GOT3 (cell line): ENCODE measurements at regions not wholly inside any gene's neighbourhood (a gene's known extent, or its start where the extent isn't known, plus 50 kb on each side); places are given as distances from the start of the nearest gene placed in this dataset.
A peak's percentile ranks its signal among the peaks of the same experiment; 100 is the strongest.
"Not testable (repeated sequence)": the region's sequence is repeated elsewhere in the genome, so short reads cannot be mapped to it uniquely, and the experiment has no call there.

Experiments used
- DNase-seq: peaks from one replicate; lab custom pipeline; 2025; ENCODE audit warnings: mixed read lengths; lab: John Stamatoyannopoulos, UW

DNA sequence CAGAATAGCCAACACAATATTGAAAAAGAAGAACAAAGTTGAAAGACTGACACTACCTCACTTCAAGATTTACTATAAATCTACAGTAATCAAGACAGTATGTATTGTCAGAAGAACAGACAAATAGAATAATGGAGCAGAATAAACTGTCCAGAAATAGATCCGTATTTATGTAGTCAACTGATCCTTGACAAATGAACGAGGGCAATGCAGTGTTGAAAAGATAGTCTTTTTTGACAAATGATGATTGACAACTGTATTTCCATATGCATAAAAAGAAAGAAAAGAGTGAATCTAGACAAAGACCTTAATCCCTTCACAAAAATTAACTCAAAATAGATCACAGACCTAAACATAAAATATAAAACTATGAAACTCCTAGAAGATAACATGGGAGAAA lies 767.1 kb downstream of the KCNA4 start:
- no peak for DNase-seq

- DNase-seq, result no peak
Observed at GRCh38 chr11:29244355-29244754, 772.5 kb downstream of the KCNA4 start.

DNA sequence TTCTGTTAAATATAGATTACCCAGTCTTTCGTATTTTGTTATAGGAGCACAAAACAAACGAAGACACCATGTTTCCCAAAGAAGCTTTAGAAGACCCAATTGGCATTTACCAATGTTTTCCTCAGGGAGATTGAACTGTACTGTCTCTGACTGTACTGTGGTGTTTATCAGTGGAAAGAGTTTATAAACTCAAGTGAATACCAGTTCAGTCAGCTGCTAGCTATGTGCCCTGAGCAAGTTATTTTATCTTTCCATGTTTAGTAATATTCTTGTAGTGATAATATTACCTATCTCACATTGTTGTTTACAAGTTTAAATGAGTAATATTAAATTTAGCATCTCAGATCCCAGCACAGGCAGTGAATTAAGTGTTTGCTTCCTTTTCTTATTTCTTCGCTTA lies 773.2 kb downstream of the KCNA4 start:
- no peak for DNase-seq

DNA sequence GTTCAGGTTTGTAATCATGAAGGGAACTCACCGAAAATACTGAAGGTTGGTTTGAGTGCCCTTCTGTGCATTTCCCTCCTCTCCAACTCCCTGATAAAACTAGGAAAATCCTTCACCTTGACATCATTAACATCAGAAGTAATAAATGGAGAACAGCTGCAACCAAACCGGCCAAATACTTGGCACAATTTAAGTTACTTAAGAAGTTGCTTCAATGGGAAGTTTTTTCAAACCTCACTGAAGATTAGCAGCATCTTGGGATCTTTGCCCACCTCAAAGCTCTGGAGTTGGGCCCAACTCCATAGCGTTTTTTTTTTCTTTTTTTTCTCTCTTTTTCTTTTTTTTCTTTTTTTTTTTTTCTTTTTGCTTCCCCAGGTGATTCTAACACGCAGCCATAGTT lies 784.8 kb downstream of the KCNA4 start:
- no peak for DNase-seq

DNA sequence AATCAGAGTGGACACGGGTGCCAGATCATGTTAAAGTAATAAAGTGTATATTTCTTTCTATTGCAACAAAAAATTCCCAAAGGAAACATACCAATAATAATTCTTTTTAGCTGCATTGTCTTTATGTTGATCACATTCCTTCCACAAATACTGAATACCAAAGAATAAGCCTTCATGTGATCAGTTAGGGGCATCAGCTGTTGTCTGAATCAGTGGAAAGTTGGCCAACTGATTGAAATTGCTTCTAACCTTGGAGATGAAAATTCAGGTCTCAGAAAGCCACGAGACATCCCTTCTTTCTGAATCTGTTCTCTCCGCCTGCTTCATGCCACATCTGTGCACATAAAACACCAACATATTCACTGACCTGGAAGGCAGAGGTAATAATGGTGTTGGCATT lies 785.2 kb downstream of the KCNA4 start:
- no peak for DNase-seq

- no peak for DNase-seq
Observed at GRCh38 chr11:29227811-29228210, 789.0 kb downstream of the KCNA4 start.

DNA sequence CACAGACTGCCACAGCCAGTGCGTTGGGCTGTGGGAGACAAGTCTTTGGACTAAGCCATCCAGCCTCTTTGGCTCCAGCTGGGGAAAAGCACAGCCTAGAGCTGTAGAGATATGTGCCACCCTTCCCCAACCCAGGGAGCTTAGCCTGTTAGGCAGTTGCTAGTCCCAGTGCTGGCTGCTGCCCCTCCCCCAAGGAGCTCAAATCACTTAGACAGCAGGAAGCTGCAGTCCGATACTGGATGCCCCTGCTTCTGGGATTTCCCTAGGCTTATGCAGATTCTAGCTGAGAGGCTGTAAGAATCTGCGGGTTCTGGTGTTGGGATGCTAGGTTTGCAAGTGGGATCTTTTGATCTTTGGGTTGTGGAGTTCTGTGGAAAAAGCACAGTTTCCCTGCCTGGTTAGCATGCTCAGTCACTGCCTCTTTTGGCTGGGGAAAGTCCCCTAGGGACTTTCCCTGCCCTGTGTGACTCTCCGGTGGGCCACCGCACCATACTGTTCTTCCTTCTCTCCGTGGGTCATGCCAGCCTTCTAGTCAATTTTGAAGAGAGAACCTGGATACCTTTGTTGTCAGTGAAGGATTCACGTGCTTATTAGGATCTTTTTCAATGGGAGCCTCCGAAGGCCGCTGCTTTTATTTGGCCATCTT lies 792.0 kb downstream of the KCNA4 start:
- DNase-seq, result no peak

GRCh38 chr11:29219531-29219930 lies 797.3 kb downstream of the KCNA4 start:
- DNase-seq, result not testable (repeated sequence)

DNA sequence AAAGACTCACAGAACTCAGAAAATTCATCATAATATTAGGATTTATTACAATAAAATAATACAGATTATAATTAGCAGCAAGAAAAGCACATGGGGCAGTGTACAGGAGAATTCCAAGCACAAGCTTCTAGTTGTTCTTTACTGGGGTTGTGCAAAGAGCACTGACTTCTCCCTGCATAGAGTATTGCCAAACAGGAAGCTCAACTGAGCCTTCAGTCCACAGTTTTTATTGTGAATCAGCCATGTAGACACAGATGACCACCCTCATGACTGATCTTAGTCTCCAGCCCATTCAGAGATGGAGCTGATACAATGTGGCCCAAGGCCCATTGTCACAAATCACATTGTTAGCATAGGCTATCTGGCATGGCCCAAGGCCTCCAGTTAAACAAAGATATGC lies 798.9 kb downstream of the KCNA4 start:
- DNase-seq, result no peak

DNA sequence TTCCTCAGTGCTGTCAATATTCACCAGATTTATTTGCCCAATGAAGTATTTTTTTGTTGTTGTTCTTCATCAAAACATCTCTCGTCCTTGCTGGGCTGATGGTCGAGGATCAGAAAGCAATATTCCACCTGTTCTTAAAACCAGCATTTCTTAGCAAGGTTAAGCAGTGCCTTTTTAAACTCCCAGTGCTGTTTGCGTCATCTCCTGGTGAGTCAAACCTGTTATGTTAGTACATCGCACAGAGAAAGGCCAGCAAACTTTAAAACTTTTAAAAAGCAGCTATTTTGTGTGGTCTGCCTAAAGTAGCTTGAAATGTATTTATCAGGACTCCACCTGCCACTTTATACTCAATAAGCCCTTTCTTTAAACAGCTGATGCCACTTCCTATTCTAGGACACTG lies 802.0 kb downstream of the KCNA4 start:
- no peak for DNase-seq

GRCh38 chr11:29211202-29211601 lies 805.6 kb downstream of the KCNA4 start:
- DNase-seq, result no peak

- no peak for DNase-seq
Observed at GRCh38 chr11:29210426-29210825, 806.4 kb downstream of the KCNA4 start.

DNA sequence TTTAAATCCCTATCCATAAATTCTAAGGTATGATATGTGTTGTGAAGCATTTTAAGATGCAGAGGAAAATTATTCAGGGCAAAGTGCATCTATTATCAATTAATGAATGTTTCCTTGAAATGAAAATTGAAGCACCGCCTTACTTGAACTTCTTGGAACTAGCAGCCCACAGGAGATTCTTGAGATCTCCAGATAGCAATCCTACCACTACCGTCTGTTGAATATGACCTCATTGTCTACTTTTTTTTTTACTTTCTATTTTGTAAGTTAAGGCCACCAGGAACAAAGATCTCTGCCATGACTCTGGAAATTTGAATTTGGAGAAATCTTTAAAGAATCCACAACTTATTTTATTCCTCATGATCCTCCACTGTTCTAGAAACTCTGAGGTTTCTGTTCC lies 808.7 kb downstream of the KCNA4 start:
- DNase-seq, result no peak

- DNase-seq, result no peak
Observed at GRCh38 chr11:29200791-29201562, 815.9 kb downstream of the KCNA4 start.

DNA sequence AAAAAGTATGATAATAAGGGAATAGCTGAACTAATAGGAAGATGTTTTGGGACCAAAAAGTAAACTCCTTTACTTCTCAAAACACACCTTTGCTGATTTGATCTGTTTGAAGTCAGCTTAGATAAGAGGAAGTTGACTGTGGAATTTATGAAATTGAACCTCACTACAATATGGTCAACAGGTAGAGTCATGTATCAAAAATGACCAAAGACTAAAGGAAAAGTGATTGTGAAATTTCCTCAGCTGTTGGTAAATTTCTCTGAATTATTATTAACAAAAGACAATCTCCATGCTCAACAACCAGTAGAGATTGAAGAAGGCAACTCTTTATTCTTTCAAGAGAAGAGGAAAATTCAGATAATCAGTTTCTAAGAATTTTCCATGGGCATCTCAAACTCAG lies 826.5 kb downstream of the KCNA4 start:
- no peak for DNase-seq

DNA sequence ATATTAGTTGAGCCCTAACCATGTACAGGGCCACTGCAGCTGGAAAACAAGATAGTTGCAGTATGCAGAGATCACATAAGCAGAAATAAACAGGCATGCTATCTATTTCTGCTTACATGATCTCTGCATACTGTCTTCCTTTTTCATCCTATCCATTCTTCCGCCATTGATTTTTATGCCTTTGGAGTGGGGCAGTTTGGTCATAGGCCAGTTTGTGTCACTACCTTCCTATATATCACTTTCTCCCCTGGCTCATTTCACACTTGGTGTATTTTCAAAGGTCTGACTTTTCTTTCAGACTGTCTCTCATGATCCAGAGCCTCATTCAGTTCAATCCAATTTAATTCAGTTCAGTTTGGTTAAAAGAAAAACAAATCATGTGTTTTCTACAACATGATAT lies 829.6 kb downstream of the KCNA4 start:
- no peak for DNase-seq

GRCh38 chr11:29184939-29185890 lies 831.6 kb downstream of the KCNA4 start:
- peak; percentile 47 for DNase-seq

DNA sequence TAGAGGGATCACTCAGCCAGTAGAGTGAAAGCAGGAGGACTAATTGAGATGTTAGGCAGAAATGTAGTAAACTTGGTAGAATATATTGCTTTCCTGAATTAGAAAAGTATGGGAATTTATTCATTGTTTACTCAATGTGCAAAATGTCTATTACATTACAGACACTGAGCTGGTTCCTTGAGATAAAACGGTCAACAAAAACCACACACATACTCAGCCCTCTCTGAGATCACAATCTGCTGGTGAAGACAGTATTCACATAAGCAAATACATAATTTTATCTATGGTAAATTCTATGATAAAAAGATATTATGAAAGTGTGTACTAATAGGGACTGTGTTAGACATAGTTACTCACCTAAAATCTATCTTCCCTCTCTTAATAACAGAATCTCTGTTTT lies 833.5 kb downstream of the KCNA4 start:
- no peak for DNase-seq

GRCh38 chr11:29173660-29174062 lies 843.2 kb downstream of the KCNA4 start:
- no peak for DNase-seq

DNA sequence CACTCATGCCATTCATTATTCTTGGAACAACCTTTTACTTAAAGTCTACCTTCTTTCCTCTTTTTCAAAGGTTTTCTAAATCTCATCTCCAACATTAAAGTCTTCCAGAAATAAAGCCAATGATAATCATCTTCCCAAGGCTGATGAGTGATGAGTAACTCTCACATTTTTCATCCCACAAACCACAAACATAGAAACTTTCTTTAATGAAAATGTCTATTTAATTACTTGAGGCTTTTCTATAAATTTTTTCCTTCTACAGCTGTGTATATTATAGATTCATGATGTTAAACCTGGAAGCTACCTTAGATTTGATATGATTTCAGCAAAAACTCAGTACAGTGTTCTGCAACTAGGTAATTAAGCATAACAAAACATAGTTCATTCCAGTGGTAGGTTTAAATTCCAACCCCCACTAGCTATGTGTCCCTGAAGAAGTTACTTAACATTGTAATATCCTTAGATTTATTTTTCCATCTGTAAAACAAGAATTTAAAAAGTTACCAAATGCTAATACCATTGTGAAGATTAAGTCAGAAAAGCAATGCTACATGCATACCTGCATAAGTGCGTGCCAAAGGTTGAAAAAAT lies 845.4 kb downstream of the KCNA4 start:
- no peak for DNase-seq

DNA sequence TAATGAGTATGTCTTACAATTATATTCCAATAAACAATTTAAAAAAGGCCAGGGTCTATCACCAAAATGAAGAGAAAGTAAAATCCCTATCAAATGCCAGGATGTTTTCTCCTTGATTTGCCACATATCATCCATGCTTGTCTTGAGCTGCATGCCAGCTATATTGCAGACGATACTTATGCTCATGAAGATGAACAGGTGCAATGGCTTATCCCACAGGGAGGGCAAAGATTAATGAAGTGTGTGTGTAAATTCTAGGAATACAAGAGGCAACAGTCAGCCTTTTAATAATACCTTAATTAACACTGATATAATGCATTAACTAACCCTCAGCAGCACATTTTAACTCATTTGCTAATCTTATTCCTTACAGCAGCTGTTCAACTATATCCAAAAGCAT lies 850.5 kb downstream of the KCNA4 start:
- no peak for DNase-seq

GRCh38 chr11:29163231-29163630 lies 853.6 kb downstream of the KCNA4 start:
- DNase-seq, result no peak
